ENCODE measurements at regions not wholly inside any gene's neighbourhood (a gene's known extent, or its start where the extent isn't known, plus 50 kb on each side); places are given as distances from the start of the nearest gene placed in this dataset.
"Not testable (repeated sequence)": the region's sequence is repeated elsewhere in the genome, so short reads cannot be mapped to it uniquely, and the experiment has no call there.

DNA sequence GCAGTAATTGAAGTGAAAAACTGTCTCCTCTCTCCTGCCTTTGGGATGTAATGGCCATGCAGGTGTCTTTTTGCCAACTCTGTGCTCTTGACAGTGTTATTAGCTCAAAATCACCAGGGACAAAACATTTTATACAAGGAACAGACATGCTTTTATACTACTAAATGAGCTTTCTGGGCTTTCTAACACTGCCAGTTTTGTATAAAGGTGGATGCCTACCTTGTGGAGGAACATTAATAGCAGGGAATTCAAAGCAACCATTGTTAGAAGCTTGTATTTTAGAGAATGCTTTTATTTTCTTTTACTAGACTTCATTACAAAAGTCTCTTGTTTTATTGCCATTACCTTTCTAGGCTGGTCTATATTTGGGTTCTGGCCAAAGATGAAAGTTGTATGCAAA lies 54.7 kb upstream of the ARSJ start:
- no peak for DNase-seq (ENCODE audit: low read depth)

DNA sequence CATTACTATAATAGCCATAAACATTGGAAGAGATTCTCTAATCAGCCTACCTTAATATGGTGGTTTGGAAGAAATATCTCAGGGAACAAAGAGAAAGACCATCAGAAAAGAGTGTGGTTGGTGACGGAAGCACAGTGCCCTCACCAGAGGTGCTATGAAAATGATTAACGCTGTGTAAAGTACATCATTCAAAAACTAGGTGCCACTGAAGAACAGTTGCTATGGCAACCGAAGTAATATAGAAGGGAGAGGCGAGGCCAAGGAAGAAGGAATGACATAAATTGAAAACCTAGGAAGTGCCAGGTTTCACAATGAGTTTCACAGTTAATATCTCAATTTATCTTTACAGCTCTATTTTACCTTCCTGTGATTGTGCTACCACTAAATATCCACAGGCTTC lies 57.0 kb upstream of the ARSJ start:
- DNase-seq (ENCODE audit: low read depth) = no peak

DNA sequence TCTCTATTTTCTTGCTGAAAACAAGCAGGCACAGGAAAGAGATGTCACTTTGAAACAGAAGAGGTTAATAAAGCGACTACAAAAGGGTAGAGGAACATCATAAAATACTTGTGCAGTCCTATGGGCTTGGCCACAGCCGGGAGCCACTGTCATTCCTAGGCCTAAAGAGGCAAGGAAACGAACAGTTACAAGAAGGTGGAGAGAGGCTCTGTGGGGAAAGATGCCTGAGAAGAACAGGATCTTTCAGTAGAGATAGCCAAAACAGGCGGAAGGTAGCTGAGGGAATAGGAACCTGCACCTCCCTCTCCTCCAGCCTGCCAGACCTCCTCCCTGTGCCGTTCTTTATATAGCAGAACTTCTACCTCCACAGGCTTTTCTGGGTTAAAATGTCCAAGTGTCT lies 57.4 kb upstream of the ARSJ start:
- DNase-seq (ENCODE audit: low read depth) = no peak

DNA sequence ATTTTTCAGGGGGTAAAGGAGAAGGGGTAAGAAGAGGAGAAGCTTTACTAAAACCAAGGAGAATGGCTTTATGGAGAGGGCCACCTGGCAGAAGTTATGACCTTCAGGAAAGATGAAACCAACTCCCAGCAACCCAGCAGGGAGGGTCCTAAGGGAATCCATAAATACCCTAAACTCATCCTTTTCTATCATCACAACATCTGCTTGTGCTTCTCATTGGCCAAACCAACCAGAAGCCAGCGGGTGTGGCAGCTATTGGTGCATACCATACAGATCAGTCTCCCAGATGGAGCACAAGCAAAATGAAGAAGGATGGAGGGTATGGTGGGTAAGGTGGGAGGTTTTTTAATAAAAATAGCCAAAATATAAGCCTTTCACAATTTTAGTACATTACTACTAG lies 58.5 kb upstream of the ARSJ start:
- DNase-seq (ENCODE audit: low read depth) = no peak

DNA sequence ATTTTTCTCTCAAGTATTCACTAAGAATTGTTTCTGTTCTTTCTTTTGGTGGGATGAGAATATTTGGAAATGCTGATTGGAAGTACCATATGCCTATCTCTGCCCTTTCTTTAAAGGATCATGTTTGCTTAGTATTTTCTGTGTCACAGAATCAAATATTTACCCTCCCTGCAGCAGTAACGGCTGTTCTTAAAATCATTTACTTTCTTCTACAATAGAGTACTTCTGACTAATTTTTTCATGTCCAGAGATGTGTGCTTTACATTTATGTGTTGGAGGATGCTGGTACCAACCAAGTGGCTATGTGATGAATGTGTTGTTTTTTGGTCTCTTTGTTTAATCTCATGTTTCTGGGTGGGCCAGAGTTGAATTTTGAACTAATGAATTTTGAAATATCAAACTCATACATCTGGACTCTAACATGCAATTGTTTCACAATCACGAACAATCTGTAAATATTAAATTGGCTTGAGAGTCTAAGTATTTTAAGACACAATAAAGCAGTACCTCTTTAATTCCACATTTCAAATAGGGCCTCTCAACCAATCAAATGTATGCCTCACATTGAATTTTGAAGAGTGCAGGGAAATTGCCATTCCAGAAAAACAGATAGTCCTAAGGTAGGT lies 59.4 kb upstream of the ARSJ start:
- DNase-seq (ENCODE audit: low read depth) = no peak

DNA sequence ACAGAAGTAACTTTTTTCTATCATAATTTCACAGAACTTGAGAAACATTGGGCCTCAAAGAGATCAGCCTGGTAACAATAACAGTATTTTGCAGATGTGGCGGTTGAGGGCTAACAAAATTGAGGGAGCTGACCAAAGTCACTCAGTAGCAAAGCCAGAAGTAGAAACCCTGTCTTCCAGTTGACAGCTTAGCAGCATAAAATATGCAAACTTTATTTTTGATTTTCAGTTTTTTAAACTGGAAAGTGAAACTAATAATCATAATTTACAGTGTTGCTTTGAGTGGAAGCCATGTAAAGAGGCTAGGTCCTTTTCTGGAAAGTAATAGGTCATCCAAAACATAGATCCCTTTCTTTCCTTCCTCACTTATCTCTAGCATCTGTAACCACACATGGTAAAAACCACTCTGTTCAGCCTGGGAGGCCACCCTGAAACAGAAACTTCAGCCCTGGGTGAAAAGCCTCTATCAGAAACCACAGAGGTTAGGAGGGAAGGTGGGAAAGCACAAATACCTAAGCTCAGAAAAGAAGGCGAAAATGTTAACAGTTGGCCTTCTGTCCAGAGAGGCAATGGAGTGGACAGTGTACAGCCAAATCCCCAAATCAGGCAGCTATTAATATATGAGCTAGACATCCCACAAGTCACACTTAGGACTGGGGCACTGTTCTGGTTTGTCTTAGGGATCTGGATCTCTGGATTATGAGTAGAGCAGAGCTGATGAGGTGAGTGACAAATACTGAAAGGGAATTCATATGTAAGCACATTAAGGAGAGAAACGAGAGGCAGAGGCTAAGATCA lies 61.1 kb upstream of the ARSJ start:
- no peak for DNase-seq (ENCODE audit: low read depth)

DNA sequence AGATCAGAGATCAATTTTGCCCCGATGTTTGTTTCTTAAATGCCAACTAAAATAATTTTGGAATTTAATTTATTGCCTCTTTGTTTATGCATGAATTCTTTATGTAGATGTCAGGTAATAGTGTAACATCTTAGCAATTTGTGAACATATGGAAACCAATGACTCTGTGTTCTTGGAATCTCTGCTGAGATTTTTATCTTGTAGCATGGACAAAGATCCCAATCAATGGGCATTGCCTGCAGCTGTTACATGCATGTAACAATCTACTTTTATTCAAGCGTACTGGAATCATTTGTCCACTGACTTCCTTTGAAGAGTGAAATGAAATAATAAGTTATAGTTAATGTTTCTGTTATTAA lies 61.6 kb upstream of the ARSJ start:
- no peak for DNase-seq (ENCODE audit: low read depth)

DNA sequence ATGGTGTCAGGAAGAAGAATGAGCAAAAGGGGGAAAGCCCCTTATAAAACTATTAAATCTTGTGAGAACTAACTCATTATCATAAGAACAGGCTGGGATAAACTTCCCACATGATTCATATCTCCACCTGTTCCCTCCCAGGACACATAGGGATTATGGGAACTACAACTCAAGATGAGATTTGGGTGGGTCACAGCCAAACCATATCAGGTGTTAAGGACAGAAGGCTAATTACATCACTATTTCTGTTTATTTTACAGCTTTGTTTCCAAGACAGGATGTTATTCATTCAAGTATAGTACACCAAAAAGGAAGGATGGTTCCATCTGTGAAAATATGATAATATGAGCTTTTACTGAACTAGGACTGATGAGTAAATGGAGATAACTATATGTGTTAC lies 63.7 kb upstream of the ARSJ start:
- DNase-seq (ENCODE audit: low read depth) = no peak

DNA sequence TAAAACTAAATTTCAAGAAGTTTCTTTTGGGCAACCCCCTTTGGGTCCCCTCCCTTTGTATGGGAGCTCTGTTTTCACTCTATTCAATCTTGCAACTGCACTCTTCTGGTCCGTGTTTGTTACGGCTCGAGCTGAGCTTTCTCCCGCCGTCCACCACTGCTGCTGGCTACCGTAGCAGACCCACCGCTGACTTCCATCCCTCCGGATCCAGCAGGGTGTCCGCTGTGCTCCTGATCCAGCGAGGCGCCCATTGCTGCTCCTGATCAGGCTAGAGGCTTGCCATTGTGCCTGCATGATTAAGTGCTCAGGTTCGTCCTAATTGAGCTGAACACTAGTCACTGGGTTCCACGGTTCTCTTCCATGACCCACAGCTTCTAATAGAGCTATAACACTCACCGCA lies 64.9 kb upstream of the ARSJ start:
- DNase-seq (ENCODE audit: low read depth) = not testable (repeated sequence)

DNA sequence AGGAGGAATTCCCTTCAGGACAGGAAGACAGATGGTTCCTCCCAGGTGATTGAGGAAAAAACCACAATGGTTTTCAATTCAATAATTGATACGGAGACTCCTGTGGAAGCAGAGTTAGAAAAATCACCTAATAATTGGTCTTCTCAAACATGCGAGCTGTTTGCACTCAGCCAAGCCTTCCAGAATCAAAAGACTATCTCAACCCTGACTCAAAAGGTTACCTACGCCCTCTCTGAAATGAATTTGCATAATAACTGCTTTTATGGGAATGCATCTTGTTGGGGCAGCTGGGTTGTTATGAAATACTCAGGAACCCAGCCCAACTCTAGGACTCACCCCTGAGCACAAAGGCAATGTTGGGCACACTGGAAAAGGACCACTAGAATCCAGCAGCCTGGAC lies 66.9 kb upstream of the ARSJ start:
- no peak for DNase-seq (ENCODE audit: low read depth)

DNA sequence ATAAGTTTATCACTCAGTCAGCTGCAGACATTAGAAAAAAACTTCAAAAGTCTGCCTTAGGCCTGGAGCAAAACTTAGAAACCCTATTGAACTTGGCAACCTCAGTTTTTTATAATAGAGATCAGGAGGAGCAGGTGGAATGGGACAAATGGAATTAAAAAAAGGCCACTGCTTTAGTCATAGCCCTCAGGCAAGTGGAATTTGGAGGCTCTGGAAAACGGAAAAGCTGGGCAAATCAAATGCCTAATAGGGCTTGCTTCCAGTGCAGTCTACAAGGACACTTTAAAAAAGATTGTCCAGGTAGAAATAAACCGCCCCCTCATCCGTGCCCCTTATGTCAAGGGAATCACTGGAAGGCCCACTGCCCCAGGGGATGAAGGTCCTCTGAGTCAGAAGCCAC lies 68.7 kb upstream of the ARSJ start:
- DNase-seq (ENCODE audit: low read depth) = not testable (repeated sequence)

DNA sequence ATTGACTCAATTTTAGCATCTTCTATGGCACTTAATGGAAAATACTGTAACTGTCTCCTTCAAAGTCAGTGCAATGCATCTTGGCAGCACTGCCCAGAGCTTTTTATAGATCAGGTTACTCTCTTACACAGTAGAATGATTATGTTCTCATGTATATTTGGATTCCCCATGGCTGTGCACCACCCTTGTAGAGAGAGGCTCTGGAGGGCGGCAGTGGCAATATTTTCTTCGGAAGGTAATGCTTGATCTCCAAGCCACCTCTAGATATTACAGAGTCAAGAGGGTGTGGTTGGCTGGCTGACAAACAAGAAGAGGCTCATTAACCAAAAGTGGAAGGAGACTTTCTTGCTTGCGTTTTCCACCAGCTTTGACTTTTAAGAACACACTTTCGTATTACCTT lies 72.8 kb upstream of the ARSJ start:
- DNase-seq (ENCODE audit: low read depth) = no peak

DNA sequence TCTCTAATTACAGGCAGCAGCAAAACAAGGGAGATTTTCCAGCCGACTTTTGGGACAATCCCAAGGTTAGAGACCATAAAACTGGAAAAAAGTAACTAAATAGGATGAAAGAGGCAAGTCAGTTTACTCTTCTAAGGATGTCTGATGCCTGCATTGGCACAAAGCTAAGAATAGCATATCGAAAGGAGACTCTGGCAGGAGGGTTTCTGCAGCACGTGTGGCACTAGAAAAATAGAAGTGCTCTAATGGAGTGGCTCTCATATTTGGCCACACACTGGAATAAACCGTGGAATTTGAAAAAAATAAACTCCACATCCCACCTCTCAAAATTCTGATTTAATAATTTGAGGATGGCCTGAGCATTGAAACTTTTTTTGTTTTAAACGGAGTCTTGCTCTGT lies 77.2 kb upstream of the ARSJ start:
- DNase-seq (ENCODE audit: low read depth) = no peak

DNA sequence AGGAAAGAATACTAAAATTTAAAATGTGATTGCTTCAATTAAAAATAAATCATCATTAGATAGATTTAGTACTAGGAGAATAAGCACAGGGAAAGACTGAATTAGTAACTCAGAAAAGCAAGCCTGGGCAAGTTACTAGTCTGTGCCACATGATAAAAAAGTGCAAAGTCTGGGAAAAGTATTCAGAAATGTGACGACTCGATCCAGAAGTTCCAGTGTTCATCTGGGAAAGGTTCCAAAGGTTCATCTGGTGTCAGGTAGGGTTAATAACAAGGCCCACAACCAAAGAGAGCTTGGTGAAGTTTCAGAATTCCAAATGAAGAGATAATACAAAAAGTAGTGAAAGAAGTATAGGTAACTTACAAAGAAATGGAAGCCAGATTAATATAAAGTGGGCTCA lies 78.3 kb upstream of the ARSJ start:
- DNase-seq (ENCODE audit: low read depth) = no peak

DNA sequence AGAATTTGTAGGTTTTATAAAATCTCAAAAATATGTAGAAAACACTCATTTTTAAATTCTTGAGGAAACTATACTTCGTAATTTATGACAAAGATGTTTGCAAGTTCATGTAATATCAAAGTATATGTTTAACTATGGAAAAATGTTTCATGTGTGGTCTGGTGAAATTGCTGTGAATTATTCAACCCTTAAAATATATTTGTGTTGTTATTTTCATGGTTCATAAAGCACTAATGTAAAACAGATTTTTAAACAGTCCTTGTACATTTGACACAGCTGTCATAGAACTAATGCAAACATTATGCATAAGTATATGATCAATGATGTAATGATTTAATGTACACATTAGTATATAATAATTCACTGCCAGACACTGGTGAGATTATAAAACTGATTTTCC lies 83.1 kb upstream of the ARSJ start:
- no peak for DNase-seq (ENCODE audit: low read depth)

DNA sequence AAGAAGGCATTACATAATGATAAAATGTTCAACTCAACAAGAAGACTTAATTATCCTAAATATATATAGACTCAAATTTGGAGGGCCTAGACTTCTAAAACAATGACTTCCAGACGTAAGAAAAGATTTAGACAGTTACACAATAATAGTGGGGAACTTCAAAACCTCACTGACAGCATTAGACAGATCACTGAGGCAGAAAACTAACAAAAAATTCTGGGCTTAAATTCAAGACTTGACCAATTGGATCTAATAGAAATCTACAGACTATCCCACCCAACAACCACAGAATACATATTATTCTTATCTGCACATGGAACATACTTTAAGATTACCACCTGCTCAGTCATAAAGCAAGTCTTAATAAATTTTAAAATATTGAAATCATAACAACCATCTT lies 93.3 kb upstream of the ARSJ start:
- no peak for DNase-seq (ENCODE audit: low read depth)

DNA sequence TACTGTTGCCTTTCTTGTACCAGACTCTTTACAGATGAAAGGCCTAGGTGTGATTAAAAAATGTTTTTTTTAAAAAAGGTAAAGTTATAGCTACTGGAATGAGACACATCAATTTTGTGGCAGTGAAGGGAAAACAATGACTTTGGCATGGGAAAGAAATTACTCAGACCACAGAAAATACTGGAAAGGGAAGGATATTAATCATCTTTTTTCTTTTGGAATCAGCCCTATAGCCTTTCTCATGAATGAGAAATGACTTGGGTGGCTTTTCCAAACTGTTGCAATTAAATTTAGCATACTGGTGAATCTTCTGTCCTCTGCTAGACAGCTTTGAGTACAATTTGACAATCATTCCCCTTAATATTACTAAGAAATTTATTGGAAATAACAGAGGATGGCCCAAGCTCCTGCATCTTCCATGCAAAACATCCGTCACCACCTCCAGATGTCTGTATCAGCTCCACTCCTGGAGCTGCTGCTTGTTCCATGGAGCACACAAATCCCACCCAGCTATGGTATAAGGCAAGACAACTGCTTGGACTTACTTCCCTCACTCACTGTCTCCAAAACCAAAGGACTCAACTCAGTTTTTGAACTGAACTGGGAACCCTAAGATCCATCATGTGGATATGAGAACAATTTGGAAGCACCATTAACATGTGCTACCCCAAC lies 97.6 kb upstream of the ARSJ start:
- no peak for DNase-seq (ENCODE audit: low read depth)

DNA sequence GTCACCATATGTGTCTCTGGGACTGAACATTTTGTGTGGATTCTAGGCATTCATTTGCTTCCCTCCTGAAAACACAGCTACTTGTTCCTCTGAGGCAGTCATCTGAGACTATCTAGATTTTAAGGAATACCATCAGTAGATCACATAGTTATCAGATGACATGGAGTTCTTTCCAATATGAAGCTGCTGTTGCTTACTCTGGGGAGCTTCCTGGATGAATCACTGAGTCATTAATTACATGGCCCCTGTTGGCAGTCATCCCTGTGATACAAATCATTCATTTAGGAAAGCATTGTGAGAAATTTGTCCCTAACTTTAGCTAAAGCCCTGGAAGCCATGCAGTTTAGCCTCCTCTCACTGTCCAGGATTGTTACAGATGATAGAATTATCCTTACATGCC lies 98.2 kb upstream of the ARSJ start:
- DNase-seq (ENCODE audit: low read depth) = no peak

DNA sequence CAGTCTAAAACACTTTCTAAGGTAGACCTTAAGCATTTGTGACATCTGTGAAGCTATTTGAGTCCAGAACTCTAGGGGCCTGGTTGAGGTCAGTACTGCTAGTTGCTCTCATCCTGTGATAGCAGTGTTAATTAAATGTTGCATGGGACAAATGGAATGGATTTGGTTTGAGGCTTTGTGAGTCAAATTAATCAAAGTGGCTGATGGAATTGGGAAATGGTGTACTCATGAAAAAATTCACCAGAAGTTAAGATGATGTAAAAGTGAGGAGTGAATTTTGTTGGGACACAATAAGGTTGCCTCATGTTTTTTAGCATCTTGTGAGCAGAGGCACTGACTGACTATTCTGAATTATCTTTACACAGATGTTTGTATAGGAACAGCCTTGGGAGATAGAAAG lies 99.2 kb upstream of the ARSJ start:
- DNase-seq (ENCODE audit: low read depth) = no peak

DNA sequence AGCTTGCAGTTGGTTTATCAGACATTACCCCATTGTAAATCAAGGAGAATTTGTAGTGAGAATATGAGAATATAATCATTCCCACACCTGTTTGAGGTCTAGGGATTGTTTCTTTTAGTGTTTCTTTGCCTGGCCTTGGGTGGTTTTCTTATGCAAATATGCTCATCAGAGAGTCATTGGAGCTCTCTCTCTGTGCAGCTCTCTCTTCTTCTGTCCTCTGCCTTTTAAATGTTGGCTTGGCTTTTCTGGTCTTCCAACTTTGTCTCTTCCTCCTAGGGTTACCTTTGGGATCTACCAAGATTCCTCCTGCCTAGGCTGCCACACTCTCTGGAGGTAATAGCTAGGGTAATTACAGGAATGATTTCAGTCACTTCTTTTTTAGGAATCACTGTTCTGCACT lies 102.3 kb upstream of the ARSJ start:
- no peak for DNase-seq (ENCODE audit: low read depth)

DNA sequence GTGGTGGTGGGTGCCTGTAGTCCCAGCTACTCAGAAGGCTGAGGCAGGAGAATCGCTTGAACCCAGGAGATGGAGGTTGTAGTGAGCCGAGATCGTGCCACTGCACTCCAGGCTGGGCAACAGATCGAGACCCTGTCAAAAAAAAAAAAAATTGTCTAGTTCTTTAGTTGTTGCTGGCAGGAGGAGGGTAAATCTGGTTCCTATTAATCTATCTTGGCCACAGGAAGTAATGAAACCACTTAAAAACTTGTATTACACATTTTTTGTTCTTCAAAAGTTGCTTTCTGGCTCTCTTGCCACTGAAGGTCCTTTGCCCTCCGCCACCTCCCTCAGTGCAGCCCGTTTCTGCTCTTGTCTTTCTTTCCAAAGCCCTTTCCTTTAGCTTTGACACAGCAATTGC lies 102.9 kb upstream of the ARSJ start:
- no peak for DNase-seq (ENCODE audit: low read depth)

DNA sequence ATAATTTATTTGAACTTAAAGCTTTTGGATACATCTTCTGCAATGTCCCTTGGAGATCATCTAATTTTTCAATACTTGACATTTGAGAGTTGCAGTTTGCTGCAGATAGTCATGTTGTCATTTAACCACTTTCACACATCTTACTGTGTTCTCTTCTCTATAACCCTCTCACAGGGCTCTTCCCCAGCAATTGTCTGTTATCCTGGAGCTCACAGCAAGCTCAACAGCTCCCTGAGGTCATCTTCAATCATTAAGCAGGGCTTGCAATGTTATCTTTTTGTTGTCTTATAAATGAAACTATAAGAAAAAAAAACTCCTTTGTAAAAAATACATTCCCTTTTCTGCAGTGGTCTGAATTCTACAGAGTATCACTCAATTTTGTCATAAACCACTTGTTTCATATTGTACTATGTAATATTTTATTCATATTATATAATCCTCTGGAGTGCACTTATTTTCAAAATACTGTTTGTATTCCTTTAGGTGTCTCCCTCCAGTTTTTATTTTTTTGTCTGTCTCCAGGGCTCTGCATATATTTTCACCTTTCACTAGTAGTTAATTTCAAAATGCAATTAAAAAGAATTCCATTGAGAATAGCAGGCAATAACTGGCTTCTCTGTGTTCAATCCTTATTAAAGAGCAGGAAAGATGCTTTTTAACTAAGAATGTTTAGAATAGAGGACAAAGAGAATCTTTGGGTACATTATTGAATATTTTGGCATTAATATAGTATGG lies 106.3 kb upstream of the ARSJ start:
- DNase-seq (ENCODE audit: low read depth) = no peak

Data from activated T-helper 1 cell treated with Interleukin-2 at 50 U/mL for 16 hours (primary cell).